ENCODE measurements at regions not wholly inside any gene's neighbourhood (a gene's known extent, or its start where the extent isn't known, plus 50 kb on each side); places are given as distances from the start of the nearest gene placed in this dataset.

GRCh38 chr2:241974096-241974495 is 104.6 kb downstream of the RTP5 start:
- no peaks in the 10 kb centered on the region for H3K4me1 ChIP-seq
- DNase-seq (ENCODE audit: low read depth in 1 of 2, low spot score in 1 of 2) (no peak), FAIRE-seq (no peak), ATAC-seq (no peak)
- H3K4me3 ChIP-seq: no peak overlapping the region
- TF ChIP-seq ZC3H11A (IDR thresholded peaks at IDR 0.05): no peak
- no peak for TF ChIP-seq RAD21 (conservative IDR thresholded peaks at IDR 0.05 in 1 of 2, IDR thresholded peaks at IDR 0.05 in 1 of 2)
- TF ChIP-seq PBX3 (IDR thresholded peaks at IDR 0.05): no peak
- ChIA-PET POLR2A (no interaction called here), CTCF (no interaction called here)
- H3K9me3 ChIP-seq: no peaks in the 10 kb centered on the region
- H3K4me2 ChIP-seq: no peak overlapping the region
- 58% methylated on average over 11 of the region's 15 CpGs for whole genome bisulfite sequencing (ENCODE audit: missing lambda C conversion rate)
- no peak overlapping the region for H3K27ac ChIP-seq

GRCh38 chr2:241974851-241975592 is 105.5 kb downstream of the RTP5 start:
- ChIA-PET POLR2A (no interaction called here), CTCF (interaction anchor here (0.6 to 2.1 kb wide), 2 partner anchors 9 to 24 kb away, joined by 3 to 8 read pairs; no protein-coding TSS in a partner anchor)
- H3K4me3 ChIP-seq: no peak overlapping the region
- no peaks in the 10 kb centered on the region for H3K9me3 ChIP-seq
- no peak for FAIRE-seq
- no peak for TF ChIP-seq RAD21 (conservative IDR thresholded peaks at IDR 0.05 in 1 of 2, IDR thresholded peaks at IDR 0.05 in 1 of 2)
- TF ChIP-seq EHF (CRISPR knock-in tag; IDR thresholded peaks at IDR 0.05): no peak
- TF ChIP-seq CHD4 (IDR thresholded peaks at IDR 0.05; ENCODE audit: borderline replicate concordance): no peak
- no peak for TF ChIP-seq HOXA7 (CRISPR knock-in tag; IDR thresholded peaks at IDR 0.05)
- H3K4me2 ChIP-seq: no peak overlapping the region
- DNase-seq (ENCODE audit: low read depth in 1 of 2, low spot score in 1 of 2): no peak
- no peak for ATAC-seq
- H3K4me1 ChIP-seq: no peaks in the 10 kb centered on the region
- WGBS (ENCODE audit: missing lambda C conversion rate): 59% methylated on average over 23 of the region's 26 CpGs
- no peak overlapping the region for H3K27ac ChIP-seq

GRCh38 chr2:241975593-241976284 is 106.2 kb downstream of the RTP5 start:
- FAIRE-seq (no peak), ATAC-seq (no peak), DNase-seq (ENCODE audit: low read depth in 1 of 2, low spot score in 1 of 2) (no peak)
- Histone ChIP-seq H3K9me3 (no peaks in the 10 kb centered on the region), H3K4me2 (no peak overlapping the region), H3K27ac (no peak overlapping the region), H3K4me3 (no peak overlapping the region), H3K4me1 (no peaks in the 10 kb centered on the region)
- POLR2A ChIA-PET: no interaction called here
- CTCF ChIA-PET: interaction anchor here (0.6 to 2.1 kb wide), 2 partner anchors 9 to 24 kb away, joined by 3 to 8 read pairs; no protein-coding TSS in a partner anchor
- TF ChIP-seq JUNB (IDR thresholded peaks at IDR 0.05) (no peak), SMC3 (IDR thresholded peaks at IDR 0.05) (no peak), TFCP2L1 (CRISPR knock-in tag; IDR thresholded peaks at IDR 0.05) (no peak), NR3C1 (IDR thresholded peaks at IDR 0.05) (no peak), KDM1A (IDR thresholded peaks at IDR 0.05; ENCODE audit: low read depth) (no peak), RARB (CRISPR knock-in tag; IDR thresholded peaks at IDR 0.05) (no peak), FOSB (CRISPR knock-in tag; IDR thresholded peaks at IDR 0.05) (no peak), MAFK (IDR thresholded peaks at IDR 0.05; ENCODE audit: partially characterized antibody) (no peak)
- 49% methylated on average over 9 of the region's 9 CpGs for WGBS (ENCODE audit: missing lambda C conversion rate)

GRCh38 chr2:241976296-241976695 is 106.8 kb downstream of the RTP5 start:
- Histone ChIP-seq H3K4me1 (no peaks in the 10 kb centered on the region), H3K9me3 (no peaks in the 10 kb centered on the region), H3K4me3 (no peak overlapping the region), H3K27ac (no peak overlapping the region), H3K4me2 (no peak overlapping the region)
- no peak for ATAC-seq
- no peak for DNase-seq (ENCODE audit: low read depth in 1 of 2, low spot score in 1 of 2)
- 43% methylated on average over 12 of the region's 12 CpGs for WGBS (ENCODE audit: missing lambda C conversion rate)
- ChIA-PET CTCF (interaction anchor here (2.1 kb wide), 1 partner anchor 25 kb away, joined by 8 read pairs; no protein-coding TSS in a partner anchor), POLR2A (no interaction called here)
- TF ChIP-seq HOXA7 (CRISPR knock-in tag; IDR thresholded peaks at IDR 0.05): no peak
- no peak for TF ChIP-seq NFE2L2 (conservative IDR thresholded peaks at IDR 0.05; ENCODE audit: low read length)
- no peak for TF ChIP-seq PBX3 (IDR thresholded peaks at IDR 0.05)
- no peak for TF ChIP-seq EHMT2 (IDR thresholded peaks at IDR 0.05; ENCODE audit: low read depth)
- TF ChIP-seq RAD21 (conservative IDR thresholded peaks at IDR 0.05 in 1 of 2, IDR thresholded peaks at IDR 0.05 in 1 of 2): no peak
- no peak for TF ChIP-seq ZSCAN20 (CRISPR knock-in tag; IDR thresholded peaks at IDR 0.05)
- TF ChIP-seq RARB (CRISPR knock-in tag; IDR thresholded peaks at IDR 0.05): no peak
- TF ChIP-seq E2F6 (IDR thresholded peaks at IDR 0.05; ENCODE audit: borderline replicate concordance, low read depth): no peak
- FAIRE-seq: no peak

Data from A549 (cell line).